ENCODE measurements at regions not wholly inside any gene's neighbourhood (a gene's known extent, or its start where the extent isn't known, plus 50 kb on each side); places are given as distances from the start of the nearest gene placed in this dataset.

- ChIA-PET POLR2A (no interaction called here), CTCF (no interaction called here)
- no peak for TF ChIP-seq POLR2A (IDR thresholded peaks at IDR 0.05; ENCODE audit: low read depth, low read length)
- no peak for TF ChIP-seq CTCF (IDR thresholded peaks at IDR 0.05; ENCODE audit: extremely low read depth in 1 of 2, insufficient read depth in 1 of 2, low read depth in 1 of 2, low read length in 2 of 2)
- no peaks in the 10 kb centered on the region for H3K36me3 ChIP-seq (ENCODE audit: control insufficient read depth in 2 of 2, extremely low read depth in 1 of 2, insufficient read depth in 2 of 2, low read length in 2 of 2)
- H3K27me3 ChIP-seq (ENCODE audit: control insufficient read depth in 2 of 2, insufficient read depth in 2 of 2, low read length in 2 of 2), result no peaks in the 10 kb centered on the region
- H3K9ac ChIP-seq (replicated peaks; ENCODE audit: extremely low read depth, insufficient read depth, low read length), result no peak overlapping the region
- H2AFZ ChIP-seq (ENCODE audit: low read depth, low read length), result no peak overlapping the region
- no peak overlapping the region for H3K4me2 ChIP-seq (ENCODE audit: insufficient read depth, low read length)
- intact Hi-C loops (cut with micrococcal nuclease) (no loop called here), dilution Hi-C loops (cut with MboI; ENCODE audit: extremely low pct_ligation_motif_present, low sequenced_read_pairs) (no loop called here)
- no peak overlapping the region for H3K4me3 ChIP-seq (replicated peaks in 1 of 3; ENCODE audit: insufficient read depth in 1 of 3, low read depth in 1 of 3, low read length in 3 of 3)
- no peaks in the 10 kb centered on the region for H3K4me1 ChIP-seq (ENCODE audit: control insufficient read depth, extremely low read depth, insufficient read depth, low read length)
- FAIRE-seq, result no peak
- H3K9me3 ChIP-seq (replicated peaks; ENCODE audit: control insufficient read depth, insufficient read depth, low read length), result no peaks in the 10 kb centered on the region
- no peak for DNase-seq (ENCODE audit: low read depth, low spot score)
- BruUV-seq (replicated peaks), result no TSS peak
- no peaks in the 10 kb centered on the region for H3K9me1 ChIP-seq (replicated peaks; ENCODE audit: control insufficient read depth, extremely low read depth, insufficient read depth, low read length)
- no peak overlapping the region for H3K27ac ChIP-seq (ENCODE audit: insufficient read depth, low read depth, low read length)
- no peaks in the 10 kb centered on the region for H4K20me1 ChIP-seq (replicated peaks; ENCODE audit: control insufficient read depth, extremely low read depth, insufficient read depth, low read length)
- no peaks in the 10 kb centered on the region for H3K79me2 ChIP-seq (ENCODE audit: control insufficient read depth, insufficient read depth, low read length)
These were observed 176.5 kb upstream of the NBEA start for GRCh38 chr13:34765446-34766180.

- DNase-seq (ENCODE audit: low read depth, low spot score), result no peak
- no peaks in the 10 kb centered on the region for H3K36me3 ChIP-seq (ENCODE audit: control insufficient read depth in 2 of 2, extremely low read depth in 1 of 2, insufficient read depth in 2 of 2, low read length in 2 of 2)
- H3K4me3 ChIP-seq (replicated peaks in 1 of 3; ENCODE audit: insufficient read depth in 1 of 3, low read depth in 1 of 3, low read length in 3 of 3), result no peak overlapping the region
- no peak overlapping the region for H3K9ac ChIP-seq (replicated peaks; ENCODE audit: extremely low read depth, insufficient read depth, low read length)
- peaks cover 0 to 2% of the 10 kb centered on the region in 2 experiments for H3K27me3 ChIP-seq (ENCODE audit: control insufficient read depth in 2 of 2, insufficient read depth in 2 of 2, low read length in 2 of 2)
- H4K20me1 ChIP-seq (replicated peaks; ENCODE audit: control insufficient read depth, extremely low read depth, insufficient read depth, low read length), result no peaks in the 10 kb centered on the region
- POLR2A ChIA-PET, result no interaction called here
- dilution Hi-C loops (cut with MboI; ENCODE audit: extremely low pct_ligation_motif_present, low sequenced_read_pairs) (no loop called here), intact Hi-C loops (cut with micrococcal nuclease) (no loop called here)
- H3K9me3 ChIP-seq (replicated peaks; ENCODE audit: control insufficient read depth, insufficient read depth, low read length), result no peaks in the 10 kb centered on the region
- FAIRE-seq, result no peak
- H2AFZ ChIP-seq (ENCODE audit: low read depth, low read length), result no peak overlapping the region
- H3K27ac ChIP-seq (ENCODE audit: insufficient read depth, low read depth, low read length), result no peak overlapping the region
- H3K4me1 ChIP-seq (ENCODE audit: control insufficient read depth, extremely low read depth, insufficient read depth, low read length), result no peaks in the 10 kb centered on the region
- CTCF ChIA-PET, result no interaction called here
- H3K79me2 ChIP-seq (ENCODE audit: control insufficient read depth, insufficient read depth, low read length), result no peaks in the 10 kb centered on the region
- no peak overlapping the region for H3K4me2 ChIP-seq (ENCODE audit: insufficient read depth, low read length)
- no peak for TF ChIP-seq POLR2AphosphoS5 (IDR thresholded peaks at IDR 0.05; ENCODE audit: insufficient read depth, low read depth, low read length)
- no peak for TF ChIP-seq CTCF (IDR thresholded peaks at IDR 0.05; ENCODE audit: extremely low read depth in 1 of 2, insufficient read depth in 1 of 2, low read depth in 1 of 2, low read length in 2 of 2)
- TF ChIP-seq GATA2 (IDR thresholded peaks at IDR 0.05; ENCODE audit: insufficient read depth, insufficient read length, low read depth, low read length), result no peak
- TF ChIP-seq JUN (IDR thresholded peaks at IDR 0.05; ENCODE audit: borderline replicate concordance, insufficient read depth, insufficient read length, low read depth), result no peak
- no peak for TF ChIP-seq FOS (IDR thresholded peaks at IDR 0.05; ENCODE audit: borderline replicate concordance, insufficient read depth, low read length)
- H3K9me1 ChIP-seq (replicated peaks; ENCODE audit: control insufficient read depth, extremely low read depth, insufficient read depth, low read length), result no peaks in the 10 kb centered on the region
- BruUV-seq (replicated peaks), result no TSS peak
These were observed 174.3 kb upstream of the NBEA start for GRCh38 chr13:34767778-34768177.
